ENCODE measurements at regions not wholly inside any gene's neighbourhood (a gene's known extent, or its start where the extent isn't known, plus 50 kb on each side); places are given as distances from the start of the nearest gene placed in this dataset.

- WGBS (ENCODE audit: missing lambda C conversion rate), result 15% methylated on average over 3 of the region's 3 CpGs
- no peak for FAIRE-seq
- no peak for ATAC-seq
- Histone ChIP-seq H3K27ac (no peak overlapping the region), H3K4me2 (no peak overlapping the region), H3K4me1 (no peaks in the 10 kb centered on the region), H3K4me3 (no peak overlapping the region), H3K9me3 (peaks cover 24% of the 10 kb centered on the region; the same call in 2 of the 3 replicates)
- ChIA-PET POLR2A (no interaction called here), CTCF (interaction anchor here (0.7 kb wide), 1 partner anchor 49 kb away, joined by 3 read pairs; no protein-coding TSS in a partner anchor)
- no peak for DNase-seq (ENCODE audit: low read depth in 1 of 2, low spot score in 1 of 2)
- no peak for TF ChIP-seq ZC3H11A (IDR thresholded peaks at IDR 0.05)
- no peak for TF ChIP-seq HDAC2 (IDR thresholded peaks at IDR 0.05)
- TF ChIP-seq CBX8 (IDR thresholded peaks at IDR 0.05), result no peak
- no peak for TF ChIP-seq KDM1A (IDR thresholded peaks at IDR 0.05; ENCODE audit: low read depth)
- no peak for TF ChIP-seq RAD21 (conservative IDR thresholded peaks at IDR 0.05 in 1 of 2, IDR thresholded peaks at IDR 0.05 in 1 of 2)
- no peak for TF ChIP-seq REST (IDR thresholded peaks at IDR 0.05)
- TF ChIP-seq HMGXB4 (CRISPR knock-in tag; IDR thresholded peaks at IDR 0.05; ENCODE audit: borderline replicate concordance), result no peak
- no peak for TF ChIP-seq USF2 (IDR thresholded peaks at IDR 0.05)
- TF ChIP-seq PBX3 (IDR thresholded peaks at IDR 0.05), result no peak
- TF ChIP-seq FOXS1 (CRISPR knock-in tag; IDR thresholded peaks at IDR 0.05), result no peak
- TF ChIP-seq BCL3 (IDR thresholded peaks at IDR 0.05), result no peak
- no peak for TF ChIP-seq NPAS2 (CRISPR knock-in tag; IDR thresholded peaks at IDR 0.05; ENCODE audit: borderline replicate concordance)
- TF ChIP-seq SMC3 (IDR thresholded peaks at IDR 0.05), result no peak
- no peak for TF ChIP-seq ZSCAN20 (CRISPR knock-in tag; IDR thresholded peaks at IDR 0.05)
- no peak for TF ChIP-seq HES2 (IDR thresholded peaks at IDR 0.05)
- no peak for TF ChIP-seq FOSB (CRISPR knock-in tag; IDR thresholded peaks at IDR 0.05)
- TF ChIP-seq E2F6 (IDR thresholded peaks at IDR 0.05; ENCODE audit: borderline replicate concordance, low read depth), result no peak
- TF ChIP-seq JUNB (IDR thresholded peaks at IDR 0.05), result no peak
- TF ChIP-seq MAX (IDR thresholded peaks at IDR 0.05), result no peak
Measured at GRCh38 chr12:11984417-11984816, 86.3 kb upstream of the BCL2L14 start.

Measured in A549 (cell line).